HepG2 (cell line): ENCODE measurements at regions not wholly inside any gene's neighbourhood (a gene's known extent, or its start where the extent isn't known, plus 50 kb on each side); places are given as distances from the start of the nearest gene placed in this dataset.

Experiments used
- ATAC-seq: fragments of 200-7000 bp; cut with Tn5 transposase; 3 replicates; pipeline ENCODE4 v1.9.1; 2020; ENCODE audit warnings: mild to moderate bottlenecking, moderate library complexity
- BruUV-seq: library from RNA; stranded (reverse); fragments of 400-500 nt; replicated peaks from 2 replicates; lab custom pipeline; 2021; lab: Mats Ljungman, UMichigan
- CTCF ChIA-PET: fragments of 300-600 bp; formaldehyde crosslinking; extraction: SDS; loops from one replicate; lab custom pipeline; 2021; ENCODE audit warnings: low total read pairs, inconsistent platforms, low intra/inter-chr PET ratio; lab: Yijun Ruan, JAX
- POLR2A ChIA-PET: fragments of 350-600 bp; sonication (Branson Sonifier 250); formaldehyde crosslinking; loops from one replicate; lab custom pipeline; 2020; ENCODE audit warnings: antibody characterized with exemption, inconsistent platforms; lab: Yijun Ruan, JAX
- DNase-seq: peaks from one replicate; pipeline ENCODE4 v3.0.0-alpha.2; 2015; ENCODE audit warnings: low spot score
- FAIRE-seq: peaks from 3 replicates; lab custom pipeline; 2011; peaks lifted over from hg19 to GRCh38; lab: Jason Lieb, UNC
- H2AFZ ChIP-seq: one replicate; pipeline ENCODE4 v1.6.1; 2011; ENCODE audit warnings: low read length, inconsistent platforms
- H3K27ac ChIP-seq: fragments of 300-600 bp; 3 replicates; pipeline ENCODE4 v1.8.0; 2011; ENCODE audit warnings: mixed run types, mild to moderate bottlenecking, mixed read lengths, low read length, inconsistent platforms; ENCODE audit not compliant: insufficient read depth; ENCODE audit errors: extremely low read length
- H3K27me3 ChIP-seq, 2 experiments: fragments of 200-600 bp in 1 of 2; 2 replicates in 1 of 2; 3 replicates in 1 of 2; pipeline versions ENCODE4 v1.6.0 to v1.8.0; 2011; ENCODE audit warnings: low read length in 2 of 2, mild to moderate bottlenecking in 2 of 2, moderate library complexity in 2 of 2, inconsistent platforms in 1 of 2; ENCODE audit not compliant: insufficient read depth in 2 of 2, control insufficient read depth in 1 of 2
- H3K36me3 ChIP-seq, 2 experiments: fragments of 200-600 bp in 1 of 2; replicated peaks in 1 of 2; 2 replicates in 1 of 2; 3 replicates in 1 of 2; pipeline versions ENCODE4 v1.5.1 to v1.8.0; 2011; ENCODE audit warnings: low read length in 2 of 2, inconsistent platforms in 1 of 2; ENCODE audit not compliant: insufficient read depth in 2 of 2, control insufficient read depth in 1 of 2
- H3K4me1 ChIP-seq: 2 replicates; pipeline ENCODE4 v1.5.1; 2012; ENCODE audit warnings: low read length, inconsistent platforms; ENCODE audit not compliant: insufficient read depth
- H3K4me2 ChIP-seq: 2 replicates; pipeline ENCODE4 v1.6.0; 2011; ENCODE audit warnings: low read depth, low read length, inconsistent platforms
- H3K4me3 ChIP-seq, 3 experiments: fragments of 200-600 bp in 1 of 3; sonication (generic), shearing (Covaris generic) in 1 of 3; replicated peaks in 1 of 3; 2 replicates each; pipeline ENCODE4 v1.5.1; 2011 to 2016; ENCODE audit warnings: low read length in 3 of 3, inconsistent platforms in 2 of 3, low read depth in 2 of 3, mild to moderate bottlenecking in 2 of 3, control low read depth in 1 of 3, mixed read lengths in 1 of 3; ENCODE audit not compliant: insufficient read depth in 1 of 3
- H3K79me2 ChIP-seq: one replicate; pipeline ENCODE4 v1.6.1; 2011; ENCODE audit warnings: low read length, inconsistent platforms; ENCODE audit not compliant: insufficient read depth
- H3K9ac ChIP-seq: 2 replicates; pipeline ENCODE4 v1.6.0; 2011; ENCODE audit warnings: mild to moderate bottlenecking, low read depth, low read length, inconsistent platforms; ENCODE audit not compliant: insufficient read depth
- H3K9me3 ChIP-seq: 2 replicates; pipeline ENCODE4 v1.5.1; 2012; ENCODE audit warnings: mild to moderate bottlenecking, low read length
- H4K20me1 ChIP-seq: 2 replicates; pipeline ENCODE4 v1.6.0; 2011; ENCODE audit warnings: inconsistent platforms, mild to moderate bottlenecking, low read length, moderate library complexity; ENCODE audit not compliant: insufficient read depth
- CHD2 ChIP-seq: IDR thresholded peaks from 2 replicates; pipeline ENCODE4 v1.6.1; 2011; ENCODE audit warnings: low read depth, low read length, improper control_type of control experiment
- CTCF ChIP-seq: sonication (generic); formaldehyde crosslinking; IDR thresholded peaks from 2 replicates; pipeline ENCODE4 v1.5.0; 2020; ENCODE audit warnings: mild to moderate bottlenecking, missing genetic modification reagents, moderate library complexity
- HIVEP1 ChIP-seq: sonication (generic); formaldehyde crosslinking; IDR thresholded peaks from 2 replicates; pipeline ENCODE4 v1.4.0; 2020; ENCODE audit warnings: mild to moderate bottlenecking, missing genetic modification reagents
- HNRNPH1 ChIP-seq: fragments of 200-400 bp; formaldehyde crosslinking; optimal IDR thresholded peaks from 2 replicates; pipeline ENCODE3; 2017; ENCODE audit warnings: mild to moderate bottlenecking, low read depth, low read length
- HNRNPLL ChIP-seq: fragments of 200-400 bp; formaldehyde crosslinking; IDR thresholded peaks from 2 replicates; pipeline ENCODE4 v1.6.1; 2017; ENCODE audit warnings: mild to moderate bottlenecking, low read depth, low read length; ENCODE audit not compliant: poor library complexity, severe bottlenecking
- KDM6A ChIP-seq: IDR thresholded peaks from 2 replicates; pipeline ENCODE4 v1.6.1; 2016; ENCODE audit warnings: low read depth
- MED13 ChIP-seq: sonication (generic); formaldehyde crosslinking; IDR thresholded peaks from 2 replicates; pipeline ENCODE4 v1.5.0; 2020; ENCODE audit warnings: missing genetic modification reagents
- MTERF4 ChIP-seq: sonication (generic); formaldehyde crosslinking; IDR thresholded peaks from 2 replicates; pipeline ENCODE4 v1.8.0; 2023; ENCODE audit warnings: mild to moderate bottlenecking, missing genetic modification reagents
- RARA ChIP-seq: IDR thresholded peaks from 2 replicates; pipeline ENCODE4 v1.6.1; 2016; ENCODE audit warnings: missing genetic modification reagents, missing compliant biosample characterization
- THYN1 ChIP-seq: sonication (generic); formaldehyde crosslinking; IDR thresholded peaks from 2 replicates; pipeline ENCODE4 v1.8.1; 2023; ENCODE audit warnings: low read depth, mild to moderate bottlenecking, moderate library complexity, missing genetic modification reagents, borderline replicate concordance
- ZBTB7B ChIP-seq: sonication (generic); formaldehyde crosslinking; IDR thresholded peaks from 2 replicates; pipeline ENCODE4 v1.4.0; 2020; ENCODE audit warnings: missing genetic modification reagents
- ZNF136 ChIP-seq: sonication (generic); formaldehyde crosslinking; IDR thresholded peaks from 2 replicates; pipeline ENCODE4 v1.8.1; 2022; ENCODE audit warnings: low read depth, mild to moderate bottlenecking, moderate library complexity, missing genetic modification reagents
- ZNF639 ChIP-seq: conservative IDR thresholded peaks from 2 replicates; pipeline ENCODE4 v1.6.1; 2018; ENCODE audit warnings: missing genetic modification reagents
- ZSCAN30 ChIP-seq: sonication (generic); formaldehyde crosslinking; IDR thresholded peaks from 2 replicates; pipeline ENCODE4 v1.5.0; 2020; ENCODE audit warnings: mild to moderate bottlenecking, missing genetic modification reagents
- whole genome bisulfite sequencing: methylation state at CpG from one replicate; pipeline ENCODE4 v1.1.6; 2017; ENCODE audit warnings: low lambda C conversion rate; 5-methylcytosine and 5-hydroxymethylcytosine counted together
- in situ Hi-C: cut with HindIII; loops from 2 replicates; pipeline ENCODE4 v1.10.0; 2017; ENCODE audit warnings: low pct_unique_long_range_greater_than_20kb; ENCODE audit not compliant: extremely low pct_ligation_motif_present
- intact Hi-C: fragments of 100-400 bp; cut with micrococcal nuclease; formaldehyde crosslinking; loops from one replicate; pipeline ENCODE4 v1.10.0; 2022; ENCODE audit not compliant: unreplicated experiment

GRCh38 chr6:168906391-168906790 is 347.3 kb downstream of the THBS2 start:
- no peak overlapping the region for H3K9ac ChIP-seq
- ATAC-seq (no peak), FAIRE-seq (no peak), DNase-seq (no peak)
- peaks cover 0 to 17% of the 10 kb centered on the region in 2 experiments; a peak in 3 of 5 replicates for H3K27me3 ChIP-seq
- H3K27ac ChIP-seq: no peak overlapping the region
- no peaks in the 10 kb centered on the region for H4K20me1 ChIP-seq
- H3K79me2 ChIP-seq: no peaks in the 10 kb centered on the region
- H2AFZ ChIP-seq: no peak overlapping the region
- in situ Hi-C loops: no loop called here
- ChIA-PET CTCF (no interaction called here), POLR2A (no interaction called here)
- no peaks in the 10 kb centered on the region for H3K4me1 ChIP-seq
- TF ChIP-seq HNRNPLL (no peak), CTCF (CRISPR knock-in tag) (no peak), ZNF639 (CRISPR knock-in tag) (no peak), MED13 (CRISPR knock-in tag) (no peak)
- H3K4me3 ChIP-seq: no peak overlapping the region
- intact Hi-C loops: no loop called here
- whole genome bisulfite sequencing: 2% methylated on average over 5 of the region's 5 CpGs
- no peaks in the 10 kb centered on the region for H3K9me3 ChIP-seq
- H3K36me3 ChIP-seq: no peaks in the 10 kb centered on the region
- no peak overlapping the region for H3K4me2 ChIP-seq
- BruUV-seq: no TSS peak

GRCh38 chr6:168905451-168906090 is 348.1 kb downstream of the THBS2 start:
- Histone ChIP-seq H3K4me3 (no peak overlapping the region), H2AFZ (no peak overlapping the region), H3K27me3 (peaks cover 4 to 25% of the 10 kb centered on the region in 2 experiments; a peak in 3 of 5 replicates), H3K9ac (no peak overlapping the region), H3K4me2 (no peak overlapping the region), H3K27ac (no peak overlapping the region), H4K20me1 (no peaks in the 10 kb centered on the region), H3K36me3 (no peaks in the 10 kb centered on the region), H3K4me1 (no peaks in the 10 kb centered on the region), H3K79me2 (no peaks in the 10 kb centered on the region), H3K9me3 (no peaks in the 10 kb centered on the region)
- in situ Hi-C loops (no loop called here), intact Hi-C loops (no loop called here)
- 29% methylated on average over 7 of the region's 7 CpGs for WGBS
- CTCF ChIA-PET: no interaction called here
- BruUV-seq: no TSS peak
- FAIRE-seq (no peak), DNase-seq (no peak), ATAC-seq (no peak)
- POLR2A ChIA-PET: no interaction called here
- no peak for TF ChIP-seq ZBTB7B (CRISPR knock-in tag)
- TF ChIP-seq THYN1 (CRISPR knock-in tag): no peak
- TF ChIP-seq HIVEP1: no peak
- no peak for TF ChIP-seq HNRNPH1
- no peak for TF ChIP-seq KDM6A
- TF ChIP-seq MTERF4 (CRISPR knock-in tag): no peak
- no peak for TF ChIP-seq ZNF136 (CRISPR knock-in tag)
- TF ChIP-seq CHD2: no peak
- TF ChIP-seq RARA: no peak
- TF ChIP-seq ZSCAN30 (CRISPR knock-in tag): no peak
